Anterior cingulate cortex (tissue), 58 donors: ENCODE measurements at regions not wholly inside any gene's neighbourhood (a gene's known extent, or its start where the extent isn't known, plus 50 kb on each side); places are given as distances from the start of the nearest gene placed in this dataset.

Experiments used
- DNase-seq, 58 donors: peaks; one replicate each; lab custom pipeline; 2025; lab: John Stamatoyannopoulos, UW

DNA sequence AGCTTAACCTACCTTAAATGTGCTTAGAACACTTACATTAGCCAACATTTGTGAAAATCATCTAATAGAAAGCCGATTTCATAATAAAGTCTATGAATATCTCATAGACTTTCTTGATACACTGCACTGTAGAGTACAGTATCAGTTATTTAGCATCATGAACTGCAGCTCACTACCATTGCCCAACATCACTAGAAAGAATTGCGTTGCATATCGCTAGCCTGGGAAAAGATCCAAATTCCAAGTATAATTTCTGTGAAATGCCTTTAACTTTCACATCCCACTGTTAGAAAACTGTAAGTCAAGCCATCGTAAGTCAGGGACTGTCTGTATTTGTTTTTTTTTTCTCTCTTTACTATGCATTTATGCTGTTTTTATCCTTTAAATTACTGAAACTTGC lies 918.6 kb upstream of the PABPC4L start:
- no peak for DNase-seq

DNA sequence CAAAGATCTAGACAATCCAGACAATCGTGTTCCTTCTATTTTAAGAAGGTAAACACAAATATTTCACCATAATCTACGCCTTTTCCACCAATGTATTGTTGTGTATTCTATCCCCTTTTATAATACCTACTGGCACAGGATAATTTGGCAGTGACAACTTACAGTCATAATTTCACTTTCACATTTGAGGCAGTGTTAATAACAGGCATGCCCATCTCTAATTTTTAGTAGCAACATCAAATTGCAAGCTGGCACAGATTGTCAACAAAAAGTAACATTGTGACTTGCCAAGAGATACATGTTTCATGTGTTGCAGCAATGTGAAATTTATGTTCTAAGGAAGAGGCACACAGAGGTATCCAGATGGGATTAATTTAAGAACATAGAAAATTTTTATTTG lies 912.5 kb upstream of the PABPC4L start:
- DNase-seq = no peak

DNA sequence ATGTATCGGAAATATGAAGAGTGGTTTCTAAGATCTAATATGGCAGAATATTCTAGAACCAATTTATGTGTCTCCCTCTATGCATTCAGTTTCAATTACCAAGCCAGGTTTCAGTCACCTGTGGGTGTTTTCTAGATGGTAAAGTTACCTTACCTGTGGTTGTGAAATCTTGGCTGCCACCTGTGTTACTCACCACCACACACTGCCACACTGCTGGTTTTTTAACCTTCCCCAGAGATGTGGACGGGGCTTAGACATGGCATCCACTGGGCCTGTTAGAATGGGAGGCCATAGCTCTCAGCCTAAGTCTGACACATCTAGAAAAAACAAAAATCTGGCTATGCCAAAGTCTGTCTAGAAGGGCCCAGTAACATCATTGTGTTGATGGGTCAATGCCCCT lies 896.5 kb upstream of the PABPC4L start:
- no peak for DNase-seq

DNA sequence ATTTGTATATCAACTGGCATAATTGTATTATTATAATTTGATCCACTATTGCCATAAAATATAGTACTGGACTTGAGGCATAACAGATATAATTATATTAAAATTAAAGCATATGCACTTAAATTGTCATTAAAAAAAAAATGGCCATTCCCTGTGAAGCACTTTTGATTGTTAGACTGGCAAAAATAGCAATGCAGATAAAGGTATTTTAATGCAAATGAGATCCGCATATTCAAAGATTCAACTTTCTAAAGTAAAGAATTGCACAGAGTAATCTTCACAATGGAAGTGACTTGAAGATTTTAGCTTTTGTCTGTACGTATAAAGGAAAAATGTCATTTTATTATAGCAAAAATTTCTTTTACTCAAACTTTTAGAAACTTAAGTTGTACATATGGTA lies 871.8 kb upstream of the PABPC4L start:
- no peak for DNase-seq

DNA sequence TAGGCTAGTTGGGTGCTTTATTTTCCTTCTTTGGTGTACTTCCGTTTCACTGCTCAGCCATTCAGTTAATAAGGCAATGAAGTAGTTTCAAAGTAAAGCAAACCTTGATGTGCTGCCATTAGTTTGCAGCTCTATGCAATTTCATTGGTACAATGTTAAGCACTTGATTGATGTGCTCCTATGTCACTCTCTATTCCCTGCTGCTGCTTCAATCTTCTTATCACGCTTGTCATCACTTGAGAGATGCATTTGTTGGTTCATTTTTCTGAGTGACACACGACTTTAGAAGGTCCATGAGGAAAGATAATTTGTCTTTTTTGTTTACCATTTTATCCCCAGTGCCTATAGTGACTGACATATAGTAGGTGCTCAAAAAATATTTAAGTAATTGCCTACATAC lies 871.0 kb upstream of the PABPC4L start:
- DNase-seq = no peak

DNA sequence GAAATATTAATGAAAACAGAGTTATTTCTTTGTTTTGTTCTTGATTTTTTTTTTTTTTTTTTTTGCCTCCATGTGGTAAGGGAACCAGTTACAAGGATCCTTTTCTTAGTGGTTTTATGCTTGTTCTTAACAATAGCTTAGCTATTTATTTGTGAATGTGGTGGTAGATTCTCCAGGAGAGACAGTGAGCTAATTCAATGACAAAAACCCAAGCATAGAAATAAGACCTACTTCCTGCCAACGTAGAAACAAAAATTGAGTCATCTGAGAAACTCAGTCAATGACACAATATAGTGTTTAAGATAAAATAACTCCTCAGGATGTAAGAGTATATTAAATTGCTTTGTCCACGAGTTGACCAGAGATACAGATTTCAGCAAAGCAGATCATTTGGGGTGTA lies 863.8 kb upstream of the PABPC4L start:
- DNase-seq = no peak

DNA sequence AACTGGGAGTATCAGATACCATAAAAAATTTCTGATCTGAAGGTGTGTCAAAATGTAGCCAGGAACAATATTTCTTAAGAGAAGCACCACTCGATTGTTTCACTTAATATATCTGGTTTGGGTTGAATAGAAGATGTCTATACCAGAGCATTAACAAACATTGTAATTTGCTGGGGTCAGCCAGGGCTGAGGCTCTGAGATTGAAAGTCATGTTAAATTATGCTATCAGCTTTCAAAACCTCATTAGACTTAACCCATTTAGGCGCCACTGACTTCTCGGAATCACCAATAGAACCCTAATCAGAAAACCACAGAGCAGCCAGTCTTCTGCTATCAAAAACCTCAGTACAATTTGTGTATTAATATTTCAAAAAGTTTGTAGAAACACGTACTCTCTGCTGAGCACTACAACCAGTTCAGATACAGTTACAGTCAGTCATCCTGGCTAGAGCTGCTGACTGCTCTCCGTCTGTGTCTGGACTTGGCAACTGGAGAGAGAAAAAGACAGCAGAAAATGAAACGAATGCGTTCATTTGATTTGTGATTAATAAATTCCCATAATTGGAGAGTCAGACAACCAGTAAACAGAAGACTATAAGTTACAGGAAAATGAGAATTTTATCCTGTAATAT lies 848.6 kb upstream of the PABPC4L start:
- no peak for DNase-seq

DNA sequence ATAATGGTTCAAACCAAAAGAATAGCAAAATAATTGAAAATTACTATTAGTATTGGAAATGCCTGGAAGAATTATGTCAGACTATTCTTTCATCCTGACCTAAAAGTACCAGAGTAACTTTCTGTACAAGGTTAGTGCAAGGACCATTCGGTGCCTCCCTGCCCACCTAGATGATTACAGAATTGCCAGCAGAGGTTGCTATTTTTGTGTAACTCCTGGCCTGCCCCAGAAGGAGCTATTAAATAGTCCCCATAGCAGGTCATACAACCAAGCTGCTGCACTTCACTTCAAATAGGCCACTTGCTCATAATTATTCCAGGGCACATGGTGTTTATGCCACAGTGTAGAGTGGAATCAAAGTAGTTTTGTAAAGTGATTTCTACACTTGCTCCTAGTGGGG lies 831.1 kb upstream of the PABPC4L start:
- no peak for DNase-seq

DNA sequence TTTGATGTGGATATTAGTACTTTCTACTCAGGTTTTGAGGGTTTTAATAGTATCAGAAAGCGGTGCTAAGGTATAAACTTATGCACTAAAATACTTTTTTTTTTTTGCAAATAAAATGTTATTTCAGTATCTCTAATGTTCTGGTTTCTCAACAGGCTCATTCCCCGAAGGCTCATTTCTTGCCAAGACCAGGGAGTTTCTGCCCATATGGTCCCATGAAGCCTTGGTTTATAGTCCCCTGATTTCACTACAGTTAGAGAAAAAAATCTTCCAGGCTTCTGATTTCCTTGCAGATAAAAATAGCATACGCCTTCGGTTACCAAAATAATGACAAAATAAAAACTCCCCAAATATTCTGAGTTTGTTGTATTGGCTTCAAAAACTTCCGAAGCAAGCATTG lies 814.2 kb upstream of the PABPC4L start:
- DNase-seq = peak in 1 of 58 donors; percentile 1

DNA sequence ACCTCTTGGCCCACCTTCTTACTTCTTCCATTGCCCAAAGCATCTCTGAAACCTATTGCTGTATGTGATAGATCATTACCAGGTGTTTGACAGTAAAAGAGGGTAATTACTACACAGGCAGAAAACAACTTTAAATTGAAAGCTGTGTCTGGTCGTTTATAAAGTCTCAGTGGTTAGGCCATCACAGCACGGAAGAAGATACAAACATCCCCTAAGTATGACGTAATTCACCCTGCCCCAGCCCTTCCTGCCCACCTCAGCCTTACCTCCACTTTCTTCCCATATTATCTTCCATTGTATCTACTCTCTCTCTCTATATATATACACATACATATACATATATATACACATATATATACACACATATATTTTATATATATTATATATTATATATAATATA lies 805.8 kb upstream of the PABPC4L start:
- DNase-seq = no peak

DNA sequence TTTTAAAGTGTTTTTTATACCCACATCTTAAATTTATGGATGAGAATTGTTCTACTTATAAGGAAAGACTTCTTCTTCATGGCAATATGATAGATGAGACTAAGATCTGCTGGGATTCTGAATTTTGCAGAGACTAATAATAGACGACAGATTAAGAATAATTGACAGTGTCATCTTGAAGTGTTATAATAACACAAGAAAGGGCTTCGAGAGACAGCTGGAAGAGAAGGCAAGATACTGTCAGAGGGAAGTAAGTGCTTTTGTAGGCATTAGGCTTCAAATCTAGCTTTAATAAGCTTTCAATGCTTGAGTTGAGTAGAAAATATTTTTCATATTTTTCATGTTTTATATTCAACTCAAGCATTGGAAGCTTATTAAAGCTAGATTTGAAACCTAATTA lies 797.6 kb upstream of the PABPC4L start:
- DNase-seq = no peak

DNA sequence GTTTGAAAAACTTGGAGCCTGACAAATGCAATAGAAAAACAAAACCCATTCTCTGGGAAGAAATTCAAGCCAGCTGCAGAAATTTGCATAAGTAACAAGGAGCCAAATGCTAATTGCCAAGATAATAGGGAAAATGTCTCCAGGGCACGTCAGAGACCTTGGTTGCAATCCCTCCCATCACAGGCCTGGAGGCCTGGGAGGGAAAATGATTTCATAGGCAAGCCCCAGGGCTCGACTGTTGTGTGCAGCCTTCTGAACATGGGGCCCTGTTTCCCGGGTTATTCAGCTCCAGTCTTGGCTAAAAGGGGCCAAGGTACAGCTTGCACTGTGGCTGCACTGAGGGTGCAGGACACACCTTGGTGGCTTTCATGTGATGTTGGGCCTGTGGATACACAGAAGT lies 760.4 kb upstream of the PABPC4L start:
- no peak for DNase-seq

DNA sequence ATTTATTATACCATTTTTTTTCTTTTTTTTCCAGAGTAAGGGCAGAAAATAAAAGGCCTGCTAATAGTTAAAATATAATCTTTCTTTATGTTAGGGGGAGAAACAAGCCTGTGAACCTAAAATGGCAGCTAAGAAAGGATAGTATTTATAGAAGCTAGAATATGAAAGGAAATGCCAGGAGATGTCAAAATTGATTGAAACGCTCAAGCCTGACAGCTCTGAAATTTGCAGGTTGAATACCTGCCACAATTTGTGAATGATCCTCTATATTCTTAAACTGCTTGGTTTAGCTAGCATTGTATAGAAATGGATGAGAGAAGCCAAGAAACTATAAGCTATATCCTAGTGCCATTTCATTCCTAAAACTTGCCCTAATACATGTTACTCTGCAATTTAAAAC lies 757.3 kb upstream of the PABPC4L start:
- DNase-seq = no peak

DNA sequence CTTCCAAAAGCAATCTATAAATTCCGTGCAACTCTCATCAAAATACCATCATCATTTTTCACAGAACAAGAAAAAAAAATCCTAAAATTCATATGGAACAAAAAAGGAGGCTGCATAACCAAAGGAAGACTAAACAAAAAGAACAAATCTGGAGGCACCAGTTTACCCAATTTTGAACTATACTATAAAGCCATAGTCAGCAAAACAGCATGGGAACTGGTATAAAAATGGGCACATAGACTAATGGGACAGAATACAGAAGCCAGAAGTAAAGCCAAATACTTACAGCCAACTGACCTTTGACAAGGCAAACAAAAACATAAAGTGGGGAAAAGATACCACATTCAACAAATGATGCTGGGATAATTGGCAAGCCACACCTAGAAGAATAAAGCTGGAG lies 753.5 kb upstream of the PABPC4L start:
- DNase-seq = no peak

DNA sequence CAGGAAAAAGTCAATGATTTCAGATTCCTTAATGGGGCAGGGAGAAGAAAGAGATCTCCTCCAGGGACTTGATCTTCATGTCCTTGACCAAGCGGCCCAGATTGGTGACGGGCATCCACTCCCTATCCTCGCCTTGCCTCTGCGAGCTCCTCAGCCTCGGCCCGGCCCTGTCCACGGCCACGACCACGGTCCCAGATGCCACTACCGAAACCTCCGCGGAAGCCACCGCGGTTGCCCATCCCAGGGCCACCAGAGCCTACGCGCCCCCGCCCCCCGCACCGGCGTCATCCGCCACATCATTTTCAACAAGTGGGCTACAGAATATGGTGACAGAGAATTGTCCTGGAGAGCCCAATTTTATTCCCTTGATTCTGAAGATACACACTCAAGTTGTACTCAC lies 751.2 kb upstream of the PABPC4L start:
- no peak for DNase-seq

DNA sequence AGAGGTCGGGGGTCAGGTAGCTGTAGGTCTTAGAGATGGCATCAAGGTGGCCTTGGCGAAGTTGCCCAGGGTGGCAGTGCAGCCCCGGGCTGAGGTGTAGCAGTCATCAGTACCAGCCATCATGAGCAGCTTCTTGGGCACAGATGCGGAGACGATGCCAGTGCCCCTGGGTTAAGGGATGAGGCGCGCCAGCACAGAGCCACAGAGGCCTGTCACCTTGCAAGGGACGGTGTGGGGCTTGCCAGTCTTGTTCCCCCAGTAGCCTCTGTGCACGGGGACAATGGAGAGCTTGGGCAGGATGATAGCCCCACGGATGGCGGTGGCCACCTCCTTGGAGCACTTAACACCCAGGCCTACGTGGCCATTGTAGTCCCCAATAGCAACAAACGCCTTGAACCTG lies 750.7 kb upstream of the PABPC4L start:
- no peak for DNase-seq

DNA sequence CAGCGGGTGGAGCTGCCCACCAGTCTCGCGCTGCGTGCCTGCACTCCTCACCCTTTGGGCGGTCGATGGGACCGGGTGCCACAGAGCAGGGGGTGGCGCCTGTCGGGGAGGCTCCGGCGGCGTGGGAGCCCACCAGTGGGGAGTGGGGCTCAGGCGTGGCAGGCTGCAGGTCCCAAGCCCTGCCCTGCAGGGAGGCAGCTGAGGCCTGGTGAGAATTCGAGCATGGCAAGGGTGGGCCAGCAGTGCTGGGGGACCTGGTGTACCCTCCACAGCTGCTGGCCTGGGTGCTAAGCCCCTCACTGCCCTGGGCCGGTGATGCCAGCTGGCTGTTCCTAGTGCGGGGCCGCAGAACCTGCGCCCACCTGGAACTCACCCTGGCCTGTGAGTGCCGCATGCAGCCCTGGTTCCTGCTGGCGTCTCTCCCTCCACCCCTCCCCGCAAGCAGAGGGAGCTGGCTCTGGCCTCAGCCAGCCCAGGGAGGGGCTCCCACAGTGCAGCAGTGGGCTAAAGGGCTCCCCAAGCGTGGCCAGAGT lies 746.6 kb upstream of the PABPC4L start:
- DNase-seq = peak in 1 of 58 donors; percentile 1

DNA sequence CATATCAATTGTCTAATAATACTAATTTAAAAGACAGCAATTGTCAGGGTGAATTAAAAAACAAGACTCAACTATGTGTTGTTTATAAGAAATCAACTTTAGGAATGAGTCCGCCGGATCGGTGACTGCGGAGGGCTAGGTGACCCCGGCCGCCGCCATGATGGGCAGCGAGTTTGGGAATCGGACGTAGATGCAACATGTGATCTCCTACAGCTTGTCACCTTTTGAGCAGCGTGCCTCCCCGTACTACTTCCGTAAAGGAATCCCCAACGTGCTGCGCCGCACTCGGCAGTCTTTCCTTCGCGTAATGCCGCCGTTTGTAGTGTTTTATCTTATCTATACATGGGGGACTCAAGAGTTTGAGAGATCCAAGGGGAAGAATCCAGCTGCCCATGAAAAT lies 742.5 kb upstream of the PABPC4L start:
- DNase-seq = no peak

DNA sequence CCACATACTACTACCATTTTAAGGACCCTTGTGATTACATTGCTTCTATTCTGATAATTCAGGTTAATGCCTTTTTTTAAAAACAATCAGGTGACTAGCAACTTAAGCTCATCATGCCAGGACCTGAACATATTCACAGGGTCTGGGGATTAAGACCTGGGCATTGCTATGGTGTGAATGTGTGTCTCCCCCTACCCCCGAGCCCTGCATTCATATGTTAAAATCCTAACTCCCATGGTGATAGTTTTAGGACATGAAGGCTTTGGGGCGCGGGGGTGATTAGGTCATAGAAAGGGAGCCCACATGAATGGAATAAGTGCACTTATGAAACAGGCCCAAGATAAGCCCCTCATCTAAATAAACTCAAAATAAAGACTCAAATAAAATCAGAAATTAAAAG lies 734.4 kb upstream of the PABPC4L start:
- no peak for DNase-seq

DNA sequence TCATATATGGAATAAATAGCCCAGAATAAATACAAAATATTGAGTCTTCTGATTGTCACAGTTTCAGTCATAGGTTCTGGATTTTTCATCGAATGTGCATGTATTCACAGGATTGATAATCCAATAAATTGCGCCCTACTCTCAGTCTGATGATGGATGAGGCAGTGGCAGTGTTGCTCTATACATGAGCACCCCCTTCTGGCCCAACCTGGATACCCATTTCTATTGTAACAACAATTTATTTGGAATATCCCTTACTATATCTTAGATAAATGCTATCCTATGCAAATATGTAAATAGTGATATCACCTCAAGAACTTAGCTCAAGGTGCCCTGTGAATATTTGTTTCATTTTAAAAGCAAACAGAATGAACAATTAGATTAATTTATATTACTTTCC lies 733.7 kb upstream of the PABPC4L start:
- DNase-seq = no peak

DNA sequence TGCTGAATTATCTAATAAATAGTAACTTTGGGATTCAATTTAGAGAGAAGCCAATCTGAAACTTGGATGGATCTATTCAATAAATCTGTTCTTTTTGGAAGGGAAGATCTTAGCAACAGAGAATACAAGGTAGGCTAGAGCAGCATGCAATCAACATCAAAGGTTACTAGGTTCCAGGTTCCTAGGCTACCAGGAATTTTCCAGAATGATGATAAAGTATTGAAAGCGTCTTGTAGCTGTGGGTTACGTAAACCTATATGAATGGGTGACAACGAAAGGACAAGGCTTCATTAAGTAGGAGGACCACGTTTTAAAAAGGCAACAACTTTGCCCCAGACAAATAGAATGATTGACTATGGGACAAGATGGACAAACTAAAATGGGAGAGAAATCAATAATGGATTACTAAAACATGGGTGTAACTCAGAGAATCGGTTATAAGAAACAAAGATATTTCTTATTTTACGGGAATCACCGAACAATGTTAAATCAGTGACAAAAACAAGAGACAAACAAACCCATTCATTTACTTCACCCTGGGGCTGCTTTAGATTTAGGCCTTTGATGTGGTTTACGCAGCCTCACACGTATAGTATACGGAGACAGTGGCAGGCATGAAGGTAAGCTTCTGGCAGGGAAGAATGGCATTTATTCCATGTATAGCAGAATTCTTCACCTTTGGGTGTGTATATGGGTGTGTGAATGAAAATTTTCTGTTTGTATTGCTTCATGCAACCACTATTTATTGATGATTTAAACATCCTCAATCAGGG lies 732.6 kb upstream of the PABPC4L start:
- DNase-seq = no peak

DNA sequence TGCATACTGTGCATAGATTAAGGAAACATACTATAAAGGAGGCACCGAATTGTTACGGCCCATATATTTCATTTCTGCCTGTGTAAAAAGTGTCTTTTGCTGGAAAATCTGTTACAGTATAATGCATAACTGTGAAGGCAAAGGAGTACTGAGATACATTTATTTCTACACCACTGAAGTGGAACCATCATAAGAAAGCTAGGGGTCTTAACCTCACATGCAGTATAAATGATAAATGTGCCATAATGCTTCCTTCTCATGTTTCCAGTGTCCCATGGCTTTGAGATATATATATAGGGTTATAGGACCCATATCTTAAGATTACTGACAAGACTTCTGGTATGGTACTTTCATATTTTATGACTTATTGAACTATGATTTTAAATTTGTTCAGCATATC lies 713.8 kb upstream of the PABPC4L start:
- DNase-seq = no peak
